ENCODE measurements at regions not wholly inside any gene's neighbourhood (a gene's known extent, or its start where the extent isn't known, plus 50 kb on each side); places are given as distances from the start of the nearest gene placed in this dataset.

DNA sequence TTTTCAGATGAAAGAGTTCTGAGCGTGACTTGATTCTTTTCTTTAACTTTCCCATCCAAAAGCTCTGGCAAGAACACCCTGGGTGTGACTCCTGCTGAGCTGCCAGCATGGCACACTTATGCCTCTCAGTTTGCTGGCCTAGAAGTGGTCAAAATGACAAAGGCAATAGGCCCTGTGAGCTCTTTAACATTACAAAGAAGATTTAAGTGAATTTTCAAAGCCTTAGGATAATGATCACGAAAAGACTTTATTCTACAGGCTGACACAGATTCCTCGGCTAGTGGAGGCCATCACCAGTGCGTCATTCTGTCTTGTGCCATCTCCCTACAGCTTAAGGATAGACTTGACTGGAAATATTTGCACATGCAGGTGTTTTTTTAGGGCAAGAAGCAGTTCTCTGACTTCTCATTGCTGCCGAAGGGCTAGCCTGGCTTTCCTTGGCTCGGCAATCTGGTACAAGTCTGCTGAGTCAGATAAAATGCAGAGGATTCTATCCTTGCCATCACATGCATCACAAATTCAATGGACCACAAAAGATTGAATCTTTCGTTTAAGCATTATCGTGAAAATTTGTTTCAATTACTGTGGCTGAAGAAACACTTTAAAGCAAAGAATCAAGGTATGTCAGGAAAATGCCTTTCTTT, 311.5 kb downstream of the COX7C start:
- no peak for DNase-seq (ENCODE audit: low read depth, low spot score)
- H3K9me3 ChIP-seq (ENCODE audit: control insufficient read depth, insufficient read depth, low read length) = no peaks in the 10 kb centered on the region
- TF ChIP-seq, protein P1, sequence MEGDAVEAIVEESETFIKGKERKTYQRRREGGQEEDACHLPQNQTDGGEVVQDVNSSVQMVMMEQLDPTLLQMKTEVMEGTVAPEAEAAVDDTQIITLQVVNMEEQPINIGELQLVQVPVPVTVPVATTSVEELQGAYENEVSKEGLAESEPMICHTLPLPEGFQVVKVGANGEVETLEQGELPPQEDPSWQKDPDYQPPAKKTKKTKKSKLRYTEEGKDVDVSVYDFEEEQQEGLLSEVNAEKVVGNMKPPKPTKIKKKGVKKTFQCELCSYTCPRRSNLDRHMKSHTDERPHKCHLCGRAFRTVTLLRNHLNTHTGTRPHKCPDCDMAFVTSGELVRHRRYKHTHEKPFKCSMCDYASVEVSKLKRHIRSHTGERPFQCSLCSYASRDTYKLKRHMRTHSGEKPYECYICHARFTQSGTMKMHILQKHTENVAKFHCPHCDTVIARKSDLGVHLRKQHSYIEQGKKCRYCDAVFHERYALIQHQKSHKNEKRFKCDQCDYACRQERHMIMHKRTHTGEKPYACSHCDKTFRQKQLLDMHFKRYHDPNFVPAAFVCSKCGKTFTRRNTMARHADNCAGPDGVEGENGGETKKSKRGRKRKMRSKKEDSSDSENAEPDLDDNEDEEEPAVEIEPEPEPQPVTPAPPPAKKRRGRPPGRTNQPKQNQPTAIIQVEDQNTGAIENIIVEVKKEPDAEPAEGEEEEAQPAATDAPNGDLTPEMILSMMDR (IDR thresholded peaks at IDR 0.05; ENCODE audit: low read depth, low read length) = no peak
- H3K27ac ChIP-seq (ENCODE audit: low read depth, low read length) = no peak overlapping the region
- H3K4me3 ChIP-seq (ENCODE audit: low read depth, low read length) = no peak overlapping the region
- H3K27me3 ChIP-seq (ENCODE audit: control insufficient read depth, insufficient read depth, low read length) = no peaks in the 10 kb centered on the region
- ChIA-PET CTCF (no interaction called here), POLR2A (no interaction called here)

DNA sequence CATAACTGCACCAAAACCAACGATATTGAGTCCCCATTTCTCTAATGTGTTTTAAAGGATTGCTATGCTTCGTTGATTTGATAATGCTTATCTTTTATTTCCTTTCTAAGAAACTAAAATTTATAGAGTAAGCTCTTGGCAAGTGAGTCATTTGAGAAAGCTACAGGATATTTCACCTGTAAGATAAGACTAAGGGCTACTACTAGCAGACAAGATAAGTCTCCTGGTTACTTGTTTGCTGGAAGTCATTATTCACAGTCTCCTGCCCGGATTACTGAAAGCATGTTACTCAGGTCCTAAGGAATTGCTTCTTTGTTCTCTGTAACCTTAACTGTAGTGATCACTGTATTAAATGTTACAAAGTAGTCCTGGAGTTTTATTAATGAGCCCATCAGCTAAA, 315.9 kb upstream of the RASA1 start:
- no peak for DNase-seq (ENCODE audit: low read depth, low spot score)
- no peaks in the 10 kb centered on the region for H3K27me3 ChIP-seq (ENCODE audit: control insufficient read depth, insufficient read depth, low read length)
- ChIA-PET CTCF (no interaction called here), POLR2A (no interaction called here)
- H3K4me3 ChIP-seq (ENCODE audit: low read depth, low read length) = no peak overlapping the region
- TF ChIP-seq, protein P1 (IDR thresholded peaks at IDR 0.05; ENCODE audit: low read depth, low read length) = no peak
- H3K27ac ChIP-seq (ENCODE audit: low read depth, low read length) = no peak overlapping the region
- H3K9me3 ChIP-seq (ENCODE audit: control insufficient read depth, insufficient read depth, low read length) = no peaks in the 10 kb centered on the region

DNA sequence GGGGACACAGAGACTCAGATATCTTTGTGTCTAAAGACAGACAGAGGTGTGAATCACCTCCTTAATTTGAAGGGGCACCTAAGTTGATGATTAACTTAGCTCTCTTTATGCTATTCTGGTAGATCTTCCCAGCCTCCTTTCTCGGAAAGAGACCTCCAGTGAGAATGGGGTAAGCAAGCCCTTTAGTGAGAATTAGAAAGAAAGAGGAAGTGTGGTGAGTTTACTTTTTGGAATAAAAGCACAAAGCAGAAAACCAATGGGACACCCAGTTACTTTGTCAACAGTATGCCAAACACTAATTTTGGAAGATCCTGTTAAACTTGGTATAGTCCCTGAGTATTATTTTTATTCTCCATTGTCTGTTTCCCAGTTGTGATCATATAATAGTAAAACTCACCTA, 302.8 kb upstream of the RASA1 start:
- TF ChIP-seq, protein P1 (IDR thresholded peaks at IDR 0.05; ENCODE audit: low read depth, low read length) = no peak
- DNase-seq (ENCODE audit: low read depth, low spot score) = no peak
- H3K4me3 ChIP-seq (ENCODE audit: low read depth, low read length) = no peak overlapping the region
- no peaks in the 10 kb centered on the region for H3K27me3 ChIP-seq (ENCODE audit: control insufficient read depth, insufficient read depth, low read length)
- ChIA-PET CTCF (no interaction called here), POLR2A (no interaction called here)
- H3K27ac ChIP-seq (ENCODE audit: low read depth, low read length) = no peak overlapping the region
- no peaks in the 10 kb centered on the region for H3K9me3 ChIP-seq (ENCODE audit: control insufficient read depth, insufficient read depth, low read length)

DNA sequence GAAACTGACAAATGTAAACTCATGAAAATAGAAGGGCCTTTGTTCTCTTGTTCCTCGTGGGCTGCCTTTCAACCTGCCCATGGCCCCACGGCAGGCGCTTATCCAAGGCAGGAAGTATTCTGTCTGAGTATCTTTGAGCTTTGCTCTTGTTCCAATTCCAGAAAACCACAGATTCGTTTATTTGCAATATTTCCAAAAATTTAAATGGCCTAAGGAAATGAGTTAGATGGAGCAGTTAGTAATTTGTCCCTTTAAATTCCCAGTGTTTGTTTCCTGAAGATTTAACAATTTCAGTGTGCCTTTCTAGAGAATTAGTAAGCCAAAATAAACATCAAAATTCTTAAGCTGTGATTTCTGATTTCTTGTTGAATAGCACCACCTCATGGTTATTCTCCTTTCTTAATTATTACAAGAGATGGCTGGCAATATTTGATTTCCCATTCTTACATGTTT, 299.4 kb upstream of the RASA1 start:
- DNase-seq (ENCODE audit: low read depth, low spot score) = peak; percentile 7
- Histone ChIP-seq H3K27ac (ENCODE audit: low read depth, low read length) (no peak overlapping the region), H3K4me3 (ENCODE audit: low read depth, low read length) (no peak overlapping the region; the same call in 1 of the 2 replicates), H3K9me3 (ENCODE audit: control insufficient read depth, insufficient read depth, low read length) (no peaks in the 10 kb centered on the region), H3K27me3 (ENCODE audit: control insufficient read depth, insufficient read depth, low read length) (no peaks in the 10 kb centered on the region)
- ChIA-PET POLR2A (interaction anchor here (1.5 kb wide), 1 partner anchor 87 kb away, joined by 5 read pairs; no protein-coding TSS in a partner anchor), CTCF (interaction anchor here (0.6 to 5.7 kb wide), 24 partner anchors 11 to 1687 kb away, joined by 3 to 239 read pairs (median 4); no protein-coding TSS in a partner anchor)
- TF ChIP-seq, protein P1 (IDR thresholded peaks at IDR 0.05; ENCODE audit: low read depth, low read length) = peak; percentile 42

DNA sequence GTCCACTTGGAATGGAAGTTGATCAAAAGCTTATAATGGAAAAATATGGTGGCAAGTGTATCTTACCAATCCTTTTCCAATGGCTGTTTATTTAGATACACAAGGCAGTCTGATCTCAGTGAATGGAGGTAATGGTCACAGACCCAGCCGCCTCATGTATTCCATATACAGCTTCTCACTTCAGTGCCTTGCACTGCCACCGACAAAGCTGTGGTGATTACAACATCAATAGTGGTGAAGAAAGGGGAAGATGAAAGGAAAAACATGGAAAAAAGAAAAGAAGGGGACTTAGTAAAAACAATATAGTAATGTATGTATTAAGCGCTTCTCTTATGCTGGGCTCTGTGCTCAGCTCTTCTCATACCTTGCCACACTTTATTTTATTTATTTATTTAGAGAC, 297.3 kb upstream of the RASA1 start:
- ChIA-PET CTCF (interaction anchor here (0.6 to 5.7 kb wide), 6 partner anchors 34 to 429 kb away, joined by 3 to 239 read pairs (median 6); no protein-coding TSS in a partner anchor), POLR2A (no interaction called here)
- DNase-seq (ENCODE audit: low read depth, low spot score) = no peak
- Histone ChIP-seq H3K27ac (ENCODE audit: low read depth, low read length) (no peak overlapping the region), H3K9me3 (ENCODE audit: control insufficient read depth, insufficient read depth, low read length) (no peaks in the 10 kb centered on the region), H3K27me3 (ENCODE audit: control insufficient read depth, insufficient read depth, low read length) (no peaks in the 10 kb centered on the region), H3K4me3 (ENCODE audit: low read depth, low read length) (no peak overlapping the region)
- TF ChIP-seq, protein P1 (IDR thresholded peaks at IDR 0.05; ENCODE audit: low read depth, low read length) = no peak
